SU-DHL-6 (cell line): ENCODE measurements at regions not wholly inside any gene's neighbourhood (a gene's known extent, or its start where the extent isn't known, plus 50 kb on each side); places are given as distances from the start of the nearest gene placed in this dataset.
A peak's percentile ranks its signal among the peaks of the same experiment; 100 is the strongest.

Experiments
- H2AFZ ChIP-seq: fragments of 200-600 bp; sonication (generic); 2 replicates; pipeline ENCODE4 v1.6.1; 2014; ENCODE audit warnings: low read depth, mild to moderate bottlenecking, moderate library complexity, mixed read lengths, antibody characterized with exemption, low read length; ENCODE audit not compliant: severe bottlenecking
- H3F3A ChIP-seq: fragments of 200-600 bp; shearing (Covaris generic); 2 replicates; pipeline ENCODE4 v1.6.0; 2016; ENCODE audit warnings: antibody characterized with exemption, mild to moderate bottlenecking; ENCODE audit not compliant: insufficient read depth
- H3K27ac ChIP-seq: fragments of 200-600 bp; sonication (generic); 2 replicates; pipeline ENCODE4 v1.5.1; 2016; ENCODE audit warnings: low read depth, mild to moderate bottlenecking, low read length, moderate library complexity, mixed read lengths
- H3K27me3 ChIP-seq: fragments of 200-600 bp; sonication (generic), shearing (Covaris generic); 2 replicates; pipeline ENCODE4 v1.6.0; 2014; ENCODE audit warnings: mild to moderate bottlenecking, low read length
- H3K36me3 ChIP-seq: fragments of 200-600 bp; sonication (generic); 2 replicates; pipeline ENCODE4 v1.6.1; 2014; ENCODE audit warnings: mild to moderate bottlenecking, low read length, mixed read lengths
- H3K4me2 ChIP-seq: fragments of 300-600, 200-600 bp; shearing (Covaris generic), sonication (generic); 2 replicates; pipeline ENCODE4 v1.6.0; 2014; ENCODE audit warnings: low read length, low read depth, mild to moderate bottlenecking; ENCODE audit not compliant: poor library complexity, severe bottlenecking
- H3K4me3 ChIP-seq: fragments of 200-600 bp; sonication (generic); 2 replicates; pipeline ENCODE4 v1.5.1; 2014; ENCODE audit warnings: antibody characterized with exemption, low read length, mild to moderate bottlenecking, mixed read lengths; ENCODE audit not compliant: insufficient read depth, poor library complexity, severe bottlenecking
- H3K79me2 ChIP-seq: fragments of 200-600 bp; sonication (generic); 2 replicates; pipeline ENCODE4 v1.6.1; 2014; ENCODE audit warnings: mild to moderate bottlenecking, low read length, moderate library complexity; ENCODE audit not compliant: insufficient read depth
- H3K9ac ChIP-seq: fragments of 200-600 bp; sonication (generic); 2 replicates; pipeline ENCODE4 v1.7.0; 2014; ENCODE audit warnings: mild to moderate bottlenecking, low read length
- H3K9me2 ChIP-seq: fragments of 200-600 bp; sonication (generic); replicated peaks from 2 replicates; pipeline ENCODE4 v1.6.1; 2014; ENCODE audit warnings: low read length; ENCODE audit not compliant: insufficient read depth
- H3K9me3 ChIP-seq: fragments of 200-600 bp; sonication (generic); 2 replicates; pipeline ENCODE4 v1.6.1; 2014; ENCODE audit warnings: low read length, mixed read lengths; ENCODE audit not compliant: insufficient read depth
- H4K20me1 ChIP-seq: fragments of 200-600 bp; sonication (generic); 2 replicates; pipeline ENCODE4 v1.6.1; 2014; ENCODE audit warnings: low read depth, mild to moderate bottlenecking, antibody characterized with exemption, low read length, moderate library complexity, mixed read lengths
- EZH2phosphoT487 ChIP-seq: fragments of 200-600 bp; sonication (generic), shearing (Covaris generic); conservative IDR thresholded peaks from 2 replicates; pipeline ENCODE4 v1.6.1; 2018; ENCODE audit warnings: mild to moderate bottlenecking, antibody characterized with exemption, low read length, moderate library complexity, mixed read lengths
- TF ChIP-seq, protein P1 (sequence below): fragments of 200-600 bp; sonication (generic); IDR thresholded peaks from one replicate; pipeline ENCODE4 v1.5.1; 2017; ENCODE audit warnings: antibody characterized with exemption, mild to moderate bottlenecking, low read length, moderate library complexity; ENCODE audit not compliant: insufficient read depth, poor library complexity, severe bottlenecking

GRCh38 chr13:44137466-44137865 lies 236.2 kb upstream of the SERP2 start:
- Histone ChIP-seq H3K9me2 (no peaks in the 10 kb centered on the region), H3K27me3 (no peaks in the 10 kb centered on the region), H4K20me1 (no peaks in the 10 kb centered on the region), H3K9me3 (no peaks in the 10 kb centered on the region), H3K9ac (no peak overlapping the region), H3K4me2 (no peak overlapping the region), H3K36me3 (no peaks in the 10 kb centered on the region), H3K27ac (no peak overlapping the region), H3K4me3 (no peak overlapping the region), H3F3A (no peaks in the 10 kb centered on the region), H2AFZ (no peak overlapping the region), H3K79me2 (no peaks in the 10 kb centered on the region)
- no peak for TF ChIP-seq EZH2phosphoT487
- TF ChIP-seq, protein P1, sequence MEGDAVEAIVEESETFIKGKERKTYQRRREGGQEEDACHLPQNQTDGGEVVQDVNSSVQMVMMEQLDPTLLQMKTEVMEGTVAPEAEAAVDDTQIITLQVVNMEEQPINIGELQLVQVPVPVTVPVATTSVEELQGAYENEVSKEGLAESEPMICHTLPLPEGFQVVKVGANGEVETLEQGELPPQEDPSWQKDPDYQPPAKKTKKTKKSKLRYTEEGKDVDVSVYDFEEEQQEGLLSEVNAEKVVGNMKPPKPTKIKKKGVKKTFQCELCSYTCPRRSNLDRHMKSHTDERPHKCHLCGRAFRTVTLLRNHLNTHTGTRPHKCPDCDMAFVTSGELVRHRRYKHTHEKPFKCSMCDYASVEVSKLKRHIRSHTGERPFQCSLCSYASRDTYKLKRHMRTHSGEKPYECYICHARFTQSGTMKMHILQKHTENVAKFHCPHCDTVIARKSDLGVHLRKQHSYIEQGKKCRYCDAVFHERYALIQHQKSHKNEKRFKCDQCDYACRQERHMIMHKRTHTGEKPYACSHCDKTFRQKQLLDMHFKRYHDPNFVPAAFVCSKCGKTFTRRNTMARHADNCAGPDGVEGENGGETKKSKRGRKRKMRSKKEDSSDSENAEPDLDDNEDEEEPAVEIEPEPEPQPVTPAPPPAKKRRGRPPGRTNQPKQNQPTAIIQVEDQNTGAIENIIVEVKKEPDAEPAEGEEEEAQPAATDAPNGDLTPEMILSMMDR: no peak

DNA sequence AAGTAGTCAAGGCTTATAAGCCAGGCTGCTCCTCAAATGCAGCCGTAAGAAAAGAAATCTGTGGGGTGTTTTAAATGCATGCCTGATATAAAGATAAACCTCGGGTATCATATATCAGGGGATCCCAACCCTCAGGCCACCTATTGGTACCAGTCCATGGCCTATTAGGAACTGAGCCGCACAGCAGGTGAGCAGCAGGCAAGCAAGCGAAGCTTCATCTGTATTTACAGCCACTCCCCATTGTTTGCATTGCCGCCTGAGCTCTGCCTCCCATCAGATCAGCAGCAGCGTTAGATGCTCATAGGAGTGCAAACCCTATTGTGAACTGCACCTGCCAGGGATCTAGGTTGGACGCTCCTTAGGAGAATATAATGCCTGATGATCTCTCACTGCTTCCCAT lies 233.5 kb upstream of the SERP2 start:
- H3K9me2 ChIP-seq: no peaks in the 10 kb centered on the region
- no peaks in the 10 kb centered on the region for H3K79me2 ChIP-seq
- no peaks in the 10 kb centered on the region for H3K9me3 ChIP-seq
- TF ChIP-seq EZH2phosphoT487: no peak
- TF ChIP-seq, protein P1: no peak
- H3K36me3 ChIP-seq: no peaks in the 10 kb centered on the region
- no peaks in the 10 kb centered on the region for H3K27me3 ChIP-seq
- no peak overlapping the region for H3K9ac ChIP-seq
- no peak overlapping the region for H3K4me2 ChIP-seq
- H3K27ac ChIP-seq: no peak overlapping the region
- no peaks in the 10 kb centered on the region for H4K20me1 ChIP-seq
- no peak overlapping the region for H3K4me3 ChIP-seq
- H2AFZ ChIP-seq: no peak overlapping the region
- no peaks in the 10 kb centered on the region for H3F3A ChIP-seq

DNA sequence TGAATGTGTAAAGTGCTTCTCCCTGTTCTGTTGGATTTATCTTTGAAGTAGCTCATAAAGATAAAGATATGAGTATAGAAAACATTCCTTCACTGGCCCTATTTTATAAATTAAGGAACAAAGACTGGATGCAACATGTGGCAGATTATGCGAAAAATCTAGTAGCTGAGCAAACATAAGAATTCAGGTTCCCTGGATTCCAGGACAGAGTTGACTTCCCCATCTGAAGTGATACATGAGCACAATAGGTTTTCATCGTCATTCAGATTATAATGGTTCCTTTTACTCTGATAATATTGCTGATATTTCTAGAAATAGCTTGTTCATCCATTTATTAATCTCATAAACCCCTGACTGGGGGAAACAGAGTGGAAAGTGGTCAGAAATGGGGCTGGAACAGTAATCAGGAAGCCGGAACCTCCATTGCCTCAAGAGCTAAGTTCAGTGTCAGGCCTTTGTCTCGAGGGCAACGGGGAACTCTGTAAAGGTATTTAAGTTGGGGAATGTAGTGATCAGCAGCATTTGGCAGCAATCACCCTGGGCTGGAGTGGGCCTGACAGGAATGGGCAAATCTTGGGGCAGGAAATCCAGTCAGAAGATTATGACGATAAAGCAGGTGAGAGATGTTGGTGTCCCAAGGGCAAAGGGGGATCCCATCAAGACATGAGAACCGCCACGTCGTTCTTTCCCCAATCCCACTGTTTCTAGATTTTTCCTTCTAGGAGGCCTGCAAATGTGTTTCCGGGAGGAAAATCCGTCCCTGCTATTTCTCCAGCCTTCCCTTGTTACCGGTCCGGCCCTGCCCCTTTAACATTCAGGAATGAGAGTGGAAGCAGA lies 232.5 kb upstream of the SERP2 start:
- Histone ChIP-seq H3K4me3 (peak overlapping the region; percentile 93), H3K36me3 (no peaks in the 10 kb centered on the region), H3K27ac (no peak overlapping the region), H2AFZ (peak overlapping the region; percentile 82), H3K9me3 (no peaks in the 10 kb centered on the region), H4K20me1 (no peaks in the 10 kb centered on the region), H3K79me2 (no peaks in the 10 kb centered on the region), H3K9me2 (no peaks in the 10 kb centered on the region), H3K9ac (peak overlapping the region; percentile 89), H3K27me3 (no peaks in the 10 kb centered on the region), H3K4me2 (peak overlapping the region; percentile 85), H3F3A (no peaks in the 10 kb centered on the region)
- TF ChIP-seq, protein P1: no peak
- TF ChIP-seq EZH2phosphoT487: no peak
